ENCODE measurements at regions not wholly inside any gene's neighbourhood (a gene's known extent, or its start where the extent isn't known, plus 50 kb on each side); places are given as distances from the start of the nearest gene placed in this dataset.

GRCh38 chr5:54366707-54367106 lies 56.3 kb upstream of the ARL15 start:
- no peak for DNase-seq (ENCODE audit: low read depth)

DNA sequence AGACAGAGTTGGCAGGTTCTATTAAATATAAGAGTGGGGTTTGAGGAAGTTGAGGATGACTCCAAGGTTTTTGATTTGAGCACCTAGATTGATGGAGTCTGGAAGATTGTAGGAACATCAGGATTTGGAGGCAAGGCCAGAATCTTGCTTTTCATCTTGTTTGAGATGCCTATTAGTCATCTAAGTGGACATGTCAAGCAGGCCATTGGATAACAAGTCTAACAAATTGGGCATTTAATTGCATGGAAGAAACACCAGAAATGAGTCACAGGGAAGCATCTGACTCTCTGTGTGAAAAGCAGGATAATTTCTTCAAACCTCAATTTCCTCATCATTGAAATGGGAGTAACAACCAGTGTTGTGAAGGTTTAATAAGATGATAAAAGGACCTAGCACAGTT lies 53.3 kb upstream of the ARL15 start:
- peak; percentile 86 for DNase-seq (ENCODE audit: low read depth)

GRCh38 chr5:54362992-54363625 lies 52.7 kb upstream of the ARL15 start:
- peak; percentile 69 for DNase-seq (ENCODE audit: low read depth)

- peak; percentile 88 for DNase-seq (ENCODE audit: low read depth)
These were observed 52.1 kb upstream of the ARL15 start for GRCh38 chr5:54362434-54362833.

- DNase-seq (ENCODE audit: low read depth) = peak; percentile 27
These were observed 51.5 kb upstream of the ARL15 start for GRCh38 chr5:54361691-54362411.

- DNase-seq (ENCODE audit: low read depth) = peak; percentile 31
These were observed 50.7 kb upstream of the ARL15 start for GRCh38 chr5:54360925-54361662.

All from EH (cell line).